ENCODE measurements at regions not wholly inside any gene's neighbourhood (a gene's known extent, or its start where the extent isn't known, plus 50 kb on each side); places are given as distances from the start of the nearest gene placed in this dataset.

DNA sequence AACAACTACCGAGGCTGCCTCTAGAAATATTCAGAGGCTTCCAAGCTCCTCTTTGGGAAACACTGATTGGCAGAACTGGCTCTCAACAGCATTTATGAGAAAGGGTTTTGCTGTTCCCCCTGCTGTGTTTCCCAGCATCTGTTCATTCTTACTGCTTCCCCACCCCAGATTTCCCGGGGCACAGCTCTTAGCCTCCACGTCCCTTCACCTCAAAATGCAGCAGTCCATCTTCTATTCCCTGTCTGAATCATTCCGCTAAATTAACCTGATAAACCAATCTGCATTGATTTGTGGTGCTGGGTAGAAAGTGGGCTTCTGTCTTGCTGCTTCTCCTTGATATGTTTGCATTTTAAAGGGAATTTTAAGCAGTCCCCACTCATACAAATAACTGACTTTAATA is 67.4 kb downstream of the PLK2 start:
- TF ChIP-seq, protein P1, sequence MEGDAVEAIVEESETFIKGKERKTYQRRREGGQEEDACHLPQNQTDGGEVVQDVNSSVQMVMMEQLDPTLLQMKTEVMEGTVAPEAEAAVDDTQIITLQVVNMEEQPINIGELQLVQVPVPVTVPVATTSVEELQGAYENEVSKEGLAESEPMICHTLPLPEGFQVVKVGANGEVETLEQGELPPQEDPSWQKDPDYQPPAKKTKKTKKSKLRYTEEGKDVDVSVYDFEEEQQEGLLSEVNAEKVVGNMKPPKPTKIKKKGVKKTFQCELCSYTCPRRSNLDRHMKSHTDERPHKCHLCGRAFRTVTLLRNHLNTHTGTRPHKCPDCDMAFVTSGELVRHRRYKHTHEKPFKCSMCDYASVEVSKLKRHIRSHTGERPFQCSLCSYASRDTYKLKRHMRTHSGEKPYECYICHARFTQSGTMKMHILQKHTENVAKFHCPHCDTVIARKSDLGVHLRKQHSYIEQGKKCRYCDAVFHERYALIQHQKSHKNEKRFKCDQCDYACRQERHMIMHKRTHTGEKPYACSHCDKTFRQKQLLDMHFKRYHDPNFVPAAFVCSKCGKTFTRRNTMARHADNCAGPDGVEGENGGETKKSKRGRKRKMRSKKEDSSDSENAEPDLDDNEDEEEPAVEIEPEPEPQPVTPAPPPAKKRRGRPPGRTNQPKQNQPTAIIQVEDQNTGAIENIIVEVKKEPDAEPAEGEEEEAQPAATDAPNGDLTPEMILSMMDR (IDR thresholded peaks at IDR 0.05; ENCODE audit: low read depth, low read length): no peak
- Histone ChIP-seq H3K27me3 (no peaks in the 10 kb centered on the region), H3K9me3 (no peaks in the 10 kb centered on the region), H3K36me3 (no peaks in the 10 kb centered on the region), H3K4me1 (no peaks in the 10 kb centered on the region), H3K4me3 (ENCODE audit: low read depth, low read length) (no peak overlapping the region)
- DNase-seq: no peak

DNA sequence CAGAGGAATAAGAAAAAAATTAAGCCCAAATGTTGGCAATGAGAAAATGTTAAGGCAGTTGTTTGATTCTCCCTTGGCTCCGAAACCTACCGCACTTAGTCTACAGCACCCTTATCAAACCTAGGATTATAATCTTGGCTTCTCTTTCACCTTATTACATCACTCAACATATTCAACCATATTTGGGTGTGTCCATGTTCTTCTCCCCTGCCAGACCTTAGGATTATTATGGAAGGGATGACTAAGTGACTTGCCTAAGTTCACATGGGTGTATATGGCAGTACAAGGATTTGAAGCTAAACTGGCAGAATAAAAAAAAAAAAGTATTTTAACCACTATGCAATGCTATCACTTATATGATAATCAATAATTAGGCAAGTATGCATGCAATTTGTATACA is 76.4 kb downstream of the PLK2 start:
- DNase-seq: no peak
- Histone ChIP-seq H3K4me3 (ENCODE audit: low read depth, low read length) (no peak overlapping the region), H3K4me1 (no peaks in the 10 kb centered on the region), H3K27me3 (no peaks in the 10 kb centered on the region), H3K9me3 (0 out of 2 replicates have a peak, but pooled peaks cover 2% of the 10 kb centered on the region), H3K36me3 (no peaks in the 10 kb centered on the region)
- TF ChIP-seq, protein P1 (IDR thresholded peaks at IDR 0.05; ENCODE audit: low read depth, low read length): no peak

GRCh38 chr5:58382131-58382534 is 77.8 kb downstream of the PLK2 start:
- TF ChIP-seq, protein P1 (IDR thresholded peaks at IDR 0.05; ENCODE audit: low read depth, low read length): no peak
- no peak overlapping the region for H3K4me3 ChIP-seq (ENCODE audit: low read depth, low read length)
- H3K9me3 ChIP-seq: 0 out of 2 replicates have a peak, but pooled peaks cover 2% of the 10 kb centered on the region
- no peaks in the 10 kb centered on the region for H3K4me1 ChIP-seq
- no peak for DNase-seq
- H3K27me3 ChIP-seq: no peaks in the 10 kb centered on the region
- no peaks in the 10 kb centered on the region for H3K36me3 ChIP-seq

- Histone ChIP-seq H3K27me3 (no peaks in the 10 kb centered on the region), H3K9me3 (0 out of 2 replicates have a peak, but pooled peaks cover 2% of the 10 kb centered on the region), H3K36me3 (no peaks in the 10 kb centered on the region), H3K4me3 (ENCODE audit: low read depth, low read length) (no peak overlapping the region), H3K4me1 (no peaks in the 10 kb centered on the region)
- TF ChIP-seq, protein P1 (IDR thresholded peaks at IDR 0.05; ENCODE audit: low read depth, low read length): no peak
- DNase-seq: no peak
Measured at GRCh38 chr5:58381566-58381965, 78.3 kb downstream of the PLK2 start.

GRCh38 chr5:58380655-58381054 is 79.2 kb downstream of the PLK2 start:
- H3K4me1 ChIP-seq: no peaks in the 10 kb centered on the region
- H3K36me3 ChIP-seq: no peaks in the 10 kb centered on the region
- H3K27me3 ChIP-seq: no peaks in the 10 kb centered on the region
- TF ChIP-seq, protein P1 (IDR thresholded peaks at IDR 0.05; ENCODE audit: low read depth, low read length): no peak
- DNase-seq: no peak
- no peak overlapping the region for H3K4me3 ChIP-seq (ENCODE audit: low read depth, low read length)
- 0 out of 2 replicates have a peak, but pooled peaks cover 2% of the 10 kb centered on the region for H3K9me3 ChIP-seq

DNA sequence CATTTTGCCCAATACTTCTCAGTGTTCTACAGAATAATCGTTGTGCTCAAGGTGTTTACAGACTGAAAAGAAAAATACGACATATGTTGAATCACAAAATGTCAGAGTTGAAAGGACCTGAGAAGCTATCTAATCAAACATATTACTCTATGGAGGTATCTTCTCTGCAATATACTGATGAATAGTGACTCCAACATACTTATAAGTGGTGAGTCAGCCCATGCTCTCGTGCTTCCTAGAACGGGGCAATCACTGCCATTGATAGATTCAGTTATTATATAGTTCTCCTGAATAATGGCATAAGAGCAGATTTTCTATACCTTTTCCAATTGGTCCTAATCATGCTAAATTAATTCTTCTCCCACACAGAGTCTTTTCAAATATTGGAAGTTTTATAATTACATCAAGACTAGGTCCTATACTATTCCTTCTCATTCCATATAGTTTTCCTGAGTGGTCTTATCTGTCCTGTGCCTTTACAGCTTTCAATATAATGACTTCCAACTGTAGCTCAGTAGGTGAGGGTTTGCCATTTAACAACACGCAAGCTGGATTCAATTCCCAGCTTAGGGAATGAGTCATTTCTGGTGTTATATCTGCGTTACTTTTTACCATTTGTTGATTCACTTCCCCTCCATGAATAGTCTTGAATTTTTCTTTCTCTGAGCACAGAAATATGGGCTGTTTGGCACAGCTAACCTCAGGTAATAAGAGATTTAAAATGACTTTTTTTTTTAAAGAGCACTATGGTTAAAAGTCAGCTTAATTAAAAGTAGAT is 81.1 kb downstream of the PLK2 start:
- Histone ChIP-seq H3K9me3 (0 out of 2 replicates have a peak, but pooled peaks cover 2% of the 10 kb centered on the region), H3K27me3 (no peaks in the 10 kb centered on the region), H3K4me3 (ENCODE audit: low read depth, low read length) (no peak overlapping the region), H3K4me1 (no peaks in the 10 kb centered on the region), H3K36me3 (no peaks in the 10 kb centered on the region)
- TF ChIP-seq, protein P1 (IDR thresholded peaks at IDR 0.05; ENCODE audit: low read depth, low read length): no peak
- no peak for DNase-seq
